ENCODE measurements at regions not wholly inside any gene's neighbourhood (a gene's known extent, or its start where the extent isn't known, plus 50 kb on each side); places are given as distances from the start of the nearest gene placed in this dataset.

- Histone ChIP-seq H3K4me3 (ENCODE audit: low read length) (no peak overlapping the region), H3K9me3 (ENCODE audit: low read length) (no peaks in the 10 kb centered on the region), H3K27me3 (ENCODE audit: insufficient read depth, low read length, poor library complexity, severe bottlenecking) (no peaks in the 10 kb centered on the region), H3K4me1 (ENCODE audit: insufficient read depth, low read length) (no peaks in the 10 kb centered on the region), H3K36me3 (ENCODE audit: insufficient read depth, low read length) (no peaks in the 10 kb centered on the region), H3K27ac (ENCODE audit: low read depth, low read length) (no peak overlapping the region)
- Mint-ChIP-seq H3K27ac (no peak overlapping the region), H3K4me1 (no peaks in the 10 kb centered on the region), H3K36me3 (no peaks in the 10 kb centered on the region), H3K27me3 (peaks cover 4 to 7% of the 10 kb centered on the region in 2 donors), H3K4me3 (no peak overlapping the region), H3K9me3 (peaks cover 0 to 5% (median 0%) of the 10 kb centered on the region in 5 donors)
- CTCF ChIA-PET = no interaction called here
- no peak for DNase-seq
- POLR2A ChIA-PET = no interaction called here
These were observed 159.1 kb downstream of the IRS1 start for GRCh38 chr2:226640501-226640900.

GRCh38 chr2:226639550-226639949, 160.1 kb downstream of the IRS1 start:
- peak overlapping the region in 1 of 8 donors; percentile 33 for H3K27ac Mint-ChIP-seq
- H3K36me3 Mint-ChIP-seq = no peaks in the 10 kb centered on the region
- H3K4me1 Mint-ChIP-seq = no peaks in the 10 kb centered on the region
- Histone ChIP-seq H3K4me3 (ENCODE audit: low read length) (no peak overlapping the region), H3K36me3 (ENCODE audit: insufficient read depth, low read length) (no peaks in the 10 kb centered on the region), H3K4me1 (ENCODE audit: insufficient read depth, low read length) (no peaks in the 10 kb centered on the region), H3K27me3 (ENCODE audit: insufficient read depth, low read length, poor library complexity, severe bottlenecking) (no peaks in the 10 kb centered on the region), H3K9me3 (ENCODE audit: low read length) (no peaks in the 10 kb centered on the region), H3K27ac (ENCODE audit: low read depth, low read length) (no peak overlapping the region)
- peaks cover 0 to 5% (median 0%) of the 10 kb centered on the region in 5 donors for H3K9me3 Mint-ChIP-seq
- POLR2A ChIA-PET = no interaction called here
- no peak overlapping the region for H3K4me3 Mint-ChIP-seq
- CTCF ChIA-PET = no interaction called here
- H3K27me3 Mint-ChIP-seq = peaks cover 4 to 7% of the 10 kb centered on the region in 2 donors
- no peak for DNase-seq

GRCh38 chr2:226638576-226638975, 161.0 kb downstream of the IRS1 start:
- no peaks in the 10 kb centered on the region for H3K4me1 ChIP-seq (ENCODE audit: insufficient read depth, low read length)
- Mint-ChIP-seq H3K27ac (no peak overlapping the region), H3K9me3 (peaks cover 0 to 5% (median 0%) of the 10 kb centered on the region in 5 donors), H3K4me3 (no peak overlapping the region), H3K36me3 (no peaks in the 10 kb centered on the region), H3K27me3 (peaks cover 7 to 11% of the 10 kb centered on the region in 2 donors), H3K4me1 (no peaks in the 10 kb centered on the region)
- ChIA-PET CTCF (no interaction called here), POLR2A (no interaction called here)
- H3K27me3 ChIP-seq (ENCODE audit: insufficient read depth, low read length, poor library complexity, severe bottlenecking) = no peaks in the 10 kb centered on the region
- no peak for DNase-seq
- H3K4me3 ChIP-seq (ENCODE audit: low read length) = no peak overlapping the region
- no peaks in the 10 kb centered on the region for H3K9me3 ChIP-seq (ENCODE audit: low read length)
- no peak overlapping the region for H3K27ac ChIP-seq (ENCODE audit: low read depth, low read length)
- H3K36me3 ChIP-seq (ENCODE audit: insufficient read depth, low read length) = no peaks in the 10 kb centered on the region

GRCh38 chr2:226637383-226637782, 162.2 kb downstream of the IRS1 start:
- DNase-seq = no peak
- Mint-ChIP-seq H3K4me1 (no peaks in the 10 kb centered on the region), H3K36me3 (no peaks in the 10 kb centered on the region), H3K27me3 (peaks cover 7 to 17% of the 10 kb centered on the region in 2 donors), H3K9me3 (peaks cover 0 to 5% (median 0%) of the 10 kb centered on the region in 5 donors), H3K27ac (no peak overlapping the region), H3K4me3 (no peak overlapping the region)
- POLR2A ChIA-PET = no interaction called here
- CTCF ChIA-PET = no interaction called here
- H3K27ac ChIP-seq (ENCODE audit: low read depth, low read length) = no peak overlapping the region
- H3K4me1 ChIP-seq (ENCODE audit: insufficient read depth, low read length) = no peaks in the 10 kb centered on the region
- H3K27me3 ChIP-seq (ENCODE audit: insufficient read depth, low read length, poor library complexity, severe bottlenecking) = no peaks in the 10 kb centered on the region
- H3K9me3 ChIP-seq (ENCODE audit: low read length) = no peaks in the 10 kb centered on the region
- H3K36me3 ChIP-seq (ENCODE audit: insufficient read depth, low read length) = no peaks in the 10 kb centered on the region
- H3K4me3 ChIP-seq (ENCODE audit: low read length) = no peak overlapping the region

GRCh38 chr2:226636586-226636985, 163.0 kb downstream of the IRS1 start:
- CTCF ChIA-PET = no interaction called here
- H3K36me3 Mint-ChIP-seq = no peaks in the 10 kb centered on the region
- peaks cover 0 to 5% (median 0%) of the 10 kb centered on the region in 5 donors for H3K9me3 Mint-ChIP-seq
- no peak for DNase-seq
- no peaks in the 10 kb centered on the region for H3K4me1 Mint-ChIP-seq
- H3K27ac ChIP-seq (ENCODE audit: low read depth, low read length) = no peak overlapping the region
- H3K36me3 ChIP-seq (ENCODE audit: insufficient read depth, low read length) = no peaks in the 10 kb centered on the region
- H3K4me3 ChIP-seq (ENCODE audit: low read length) = no peak overlapping the region
- peaks cover 7 to 21% of the 10 kb centered on the region in 2 donors for H3K27me3 Mint-ChIP-seq
- no peaks in the 10 kb centered on the region for H3K27me3 ChIP-seq (ENCODE audit: insufficient read depth, low read length, poor library complexity, severe bottlenecking)
- no peak overlapping the region for H3K4me3 Mint-ChIP-seq
- no peaks in the 10 kb centered on the region for H3K9me3 ChIP-seq (ENCODE audit: low read length)
- H3K27ac Mint-ChIP-seq = no peak overlapping the region
- no peaks in the 10 kb centered on the region for H3K4me1 ChIP-seq (ENCODE audit: insufficient read depth, low read length)
- POLR2A ChIA-PET = no interaction called here

- Histone ChIP-seq H3K36me3 (ENCODE audit: insufficient read depth, low read length) (no peaks in the 10 kb centered on the region), H3K4me3 (ENCODE audit: low read length) (no peak overlapping the region), H3K4me1 (ENCODE audit: insufficient read depth, low read length) (no peaks in the 10 kb centered on the region), H3K27ac (ENCODE audit: low read depth, low read length) (no peak overlapping the region), H3K27me3 (ENCODE audit: insufficient read depth, low read length, poor library complexity, severe bottlenecking) (no peaks in the 10 kb centered on the region), H3K9me3 (ENCODE audit: low read length) (no peaks in the 10 kb centered on the region)
- ChIA-PET POLR2A (no interaction called here), CTCF (no interaction called here)
- no peak for DNase-seq
- Mint-ChIP-seq H3K27ac (no peak overlapping the region), H3K36me3 (no peaks in the 10 kb centered on the region), H3K4me3 (no peak overlapping the region), H3K27me3 (peaks cover 12 to 36% of the 10 kb centered on the region in 2 donors), H3K4me1 (no peaks in the 10 kb centered on the region), H3K9me3 (peaks cover 0 to 5% (median 0%) of the 10 kb centered on the region in 5 donors)
These were observed 164.5 kb downstream of the IRS1 start for GRCh38 chr2:226634943-226635604.

GRCh38 chr2:226631671-226632070, 167.9 kb downstream of the IRS1 start:
- Mint-ChIP-seq H3K4me3 (no peak overlapping the region), H3K27me3 (peaks cover 15 to 43% of the 10 kb centered on the region in 2 donors), H3K9me3 (no peaks in the 10 kb centered on the region), H3K4me1 (no peaks in the 10 kb centered on the region), H3K27ac (no peak overlapping the region), H3K36me3 (no peaks in the 10 kb centered on the region)
- DNase-seq = no peak
- ChIA-PET CTCF (no interaction called here), POLR2A (no interaction called here)
- no peaks in the 10 kb centered on the region for H3K36me3 ChIP-seq (ENCODE audit: insufficient read depth, low read length)
- H3K9me3 ChIP-seq (ENCODE audit: low read length) = no peaks in the 10 kb centered on the region
- no peaks in the 10 kb centered on the region for H3K27me3 ChIP-seq (ENCODE audit: insufficient read depth, low read length, poor library complexity, severe bottlenecking)
- no peaks in the 10 kb centered on the region for H3K4me1 ChIP-seq (ENCODE audit: insufficient read depth, low read length)
- H3K27ac ChIP-seq (ENCODE audit: low read depth, low read length) = no peak overlapping the region
- H3K4me3 ChIP-seq (ENCODE audit: low read length) = no peak overlapping the region

- no peaks in the 10 kb centered on the region for H3K9me3 ChIP-seq (ENCODE audit: low read length)
- DNase-seq = no peak
- Mint-ChIP-seq H3K27ac (no peak overlapping the region), H3K36me3 (no peaks in the 10 kb centered on the region), H3K9me3 (no peaks in the 10 kb centered on the region), H3K4me1 (no peaks in the 10 kb centered on the region), H3K4me3 (no peak overlapping the region), H3K27me3 (peaks cover 15 to 39% of the 10 kb centered on the region in 2 donors)
- H3K36me3 ChIP-seq (ENCODE audit: insufficient read depth, low read length) = no peaks in the 10 kb centered on the region
- no peaks in the 10 kb centered on the region for H3K4me1 ChIP-seq (ENCODE audit: insufficient read depth, low read length)
- H3K27ac ChIP-seq (ENCODE audit: low read depth, low read length) = no peak overlapping the region
- POLR2A ChIA-PET = no interaction called here
- no peak overlapping the region for H3K4me3 ChIP-seq (ENCODE audit: low read length)
- H3K27me3 ChIP-seq (ENCODE audit: insufficient read depth, low read length, poor library complexity, severe bottlenecking) = no peaks in the 10 kb centered on the region
- CTCF ChIA-PET = no interaction called here
These were observed 168.4 kb downstream of the IRS1 start for GRCh38 chr2:226631187-226631586.

Data from CD8-positive, alpha-beta memory T cell (primary cell).